NCI-H510A (cell line): ENCODE measurements at regions not wholly inside any gene's neighbourhood (a gene's known extent, or its start where the extent isn't known, plus 50 kb on each side); places are given as distances from the start of the nearest gene placed in this dataset.
"Not testable (repeated sequence)": the region's sequence is repeated elsewhere in the genome, so short reads cannot be mapped to it uniquely, and the experiment has no call there.

Experiments used
- DNase-seq: peaks from one replicate; lab custom pipeline; 2025; lab: John Stamatoyannopoulos, UW

- no peak for DNase-seq
These were observed 723.1 kb downstream of the MATN1 start for GRCh38 chr1:30000266-30000665.

- DNase-seq = no peak
These were observed 723.8 kb downstream of the MATN1 start for GRCh38 chr1:29999595-29999994.

- no peak for DNase-seq
These were observed 724.7 kb downstream of the MATN1 start for GRCh38 chr1:29998686-29999085.

DNA sequence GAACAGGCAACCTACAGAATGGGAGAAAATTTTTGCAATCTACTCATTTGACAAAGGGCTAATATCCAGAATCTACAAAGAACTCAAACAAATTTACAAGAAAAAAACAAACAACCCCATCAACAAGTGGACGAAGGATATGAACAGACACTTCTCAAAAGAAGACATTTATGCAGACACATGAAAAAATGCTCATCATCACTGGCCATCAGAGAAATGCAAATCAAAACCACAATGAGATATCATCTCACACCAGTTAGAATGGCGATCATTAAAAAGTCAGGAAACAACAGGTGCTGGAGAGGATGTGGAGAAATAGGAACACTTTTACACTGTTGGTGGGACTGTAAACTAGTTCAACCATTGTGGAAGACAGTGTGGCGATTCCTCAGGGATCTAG lies 725.6 kb downstream of the MATN1 start:
- DNase-seq = not testable (repeated sequence)

DNA sequence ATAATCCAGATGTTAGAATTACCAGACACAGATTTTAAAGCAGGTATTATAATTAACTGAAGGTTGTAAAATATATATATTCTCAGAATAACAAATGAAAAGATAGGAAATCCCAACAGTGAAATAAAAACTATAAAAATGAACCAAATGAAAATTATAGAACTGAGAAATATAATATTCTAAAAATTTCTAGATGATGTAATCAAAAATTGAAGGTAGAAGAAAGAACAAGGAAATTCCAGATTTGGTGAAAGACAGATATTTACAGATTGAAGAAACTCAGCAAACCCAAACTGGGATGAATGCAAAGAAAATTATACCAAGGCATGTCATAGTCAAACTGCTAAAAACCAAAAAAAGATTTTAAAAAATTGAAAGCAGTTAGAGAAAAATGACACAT lies 729.4 kb downstream of the MATN1 start:
- DNase-seq = no peak

DNA sequence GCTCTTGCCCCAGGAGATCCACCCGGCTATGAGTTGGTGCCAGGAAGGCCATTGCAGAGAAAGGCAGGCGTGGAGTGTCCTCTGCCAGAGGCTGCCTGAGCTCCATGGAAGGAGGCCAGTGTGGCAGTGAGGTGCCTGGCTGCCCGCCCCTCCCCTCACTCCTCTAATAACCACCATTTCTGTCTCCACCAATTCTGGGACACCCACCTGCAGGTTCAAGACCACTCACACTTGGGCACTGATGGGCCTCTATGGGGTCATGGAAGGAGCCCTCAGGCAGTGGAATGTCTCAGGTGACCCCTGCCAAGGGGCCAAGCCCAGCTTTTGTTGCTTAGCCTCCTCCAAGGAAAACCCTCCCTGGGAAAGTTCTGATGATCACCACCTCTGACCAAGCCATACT lies 731.6 kb downstream of the MATN1 start:
- DNase-seq = no peak

- DNase-seq = no peak
These were observed 732.4 kb downstream of the MATN1 start for GRCh38 chr1:29991025-29991424.

DNA sequence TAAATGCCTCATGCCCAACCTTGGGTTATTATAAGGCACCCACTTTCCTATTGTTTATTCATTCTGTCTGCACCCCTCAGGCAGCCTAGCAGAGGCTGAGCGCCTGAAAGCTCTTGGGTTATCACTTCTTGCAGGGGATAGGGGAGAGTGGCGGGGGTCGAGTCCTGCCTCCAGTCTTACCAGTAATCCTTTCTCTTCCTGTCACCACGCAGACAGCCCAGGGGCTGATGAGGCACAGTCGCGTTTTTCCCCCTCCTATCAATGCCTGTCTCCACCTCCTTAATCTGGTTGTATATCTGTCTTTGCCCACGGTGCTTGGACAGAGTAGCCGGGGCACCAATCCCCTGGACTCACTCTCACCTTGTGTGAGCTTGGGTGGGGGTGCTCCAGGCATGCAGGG lies 733.1 kb downstream of the MATN1 start:
- DNase-seq = no peak

DNA sequence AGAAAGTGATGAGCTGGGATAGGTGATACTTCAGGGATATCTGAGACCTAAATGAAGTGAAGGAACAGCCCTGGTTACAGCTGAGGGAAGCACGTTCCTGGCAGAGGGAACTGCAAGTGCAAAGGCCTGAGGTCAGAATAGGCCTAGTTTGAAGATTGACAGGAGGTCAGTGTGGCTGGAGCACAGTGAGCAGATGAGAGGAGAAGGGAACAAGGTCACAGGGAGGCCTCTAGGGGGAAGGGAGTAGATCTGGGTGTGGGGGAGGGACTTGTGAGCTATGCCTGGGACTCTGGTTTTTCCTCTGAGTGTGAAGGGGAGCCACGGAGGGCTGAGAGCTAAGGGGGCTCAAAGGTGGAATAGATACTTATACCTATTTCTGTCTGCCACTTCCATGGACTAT lies 736.4 kb downstream of the MATN1 start:
- no peak for DNase-seq

- no peak for DNase-seq
These were observed 737.8 kb downstream of the MATN1 start for GRCh38 chr1:29985606-29985945.

GRCh38 chr1:29984862-29985605 lies 738.4 kb downstream of the MATN1 start:
- DNase-seq = no peak

- peak; percentile 4 for DNase-seq
These were observed 739.1 kb downstream of the MATN1 start for GRCh38 chr1:29984166-29984861.

GRCh38 chr1:29983321-29983720 lies 740.1 kb downstream of the MATN1 start:
- DNase-seq = no peak

DNA sequence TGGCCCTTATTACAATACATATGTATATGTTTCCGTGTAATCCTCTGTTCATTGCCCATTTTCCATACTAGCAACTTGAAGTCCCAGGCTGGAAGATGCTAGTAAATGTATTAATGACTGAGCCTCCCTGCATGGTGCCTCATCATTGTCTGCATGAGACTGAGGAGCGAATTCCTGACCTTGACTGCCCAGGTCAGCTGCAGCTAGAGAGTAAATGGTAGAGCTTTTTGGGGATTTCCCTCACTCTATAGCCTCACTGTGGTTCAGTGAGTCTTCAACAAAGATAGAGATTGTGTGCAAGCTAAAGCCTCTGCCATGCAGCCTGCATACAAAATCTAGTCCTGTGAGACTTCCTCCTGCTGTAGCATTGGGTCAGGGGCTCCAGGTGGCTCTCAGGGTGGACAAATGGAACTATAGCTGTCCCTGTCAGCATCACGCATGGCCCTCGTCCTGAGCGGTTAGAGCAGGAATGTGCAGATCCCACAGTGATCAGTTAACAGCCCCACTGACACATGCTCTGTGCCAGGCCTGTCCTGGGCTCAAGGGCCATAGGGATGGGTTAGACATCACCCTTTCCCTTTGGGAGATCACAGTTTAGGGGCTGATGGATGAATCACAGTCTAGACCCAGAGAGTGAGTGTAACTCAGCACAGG lies 741.7 kb downstream of the MATN1 start:
- no peak for DNase-seq

- no peak for DNase-seq
These were observed 741.2 kb downstream of the PTPRU start for GRCh38 chr1:29977550-29977949.

- no peak for DNase-seq
These were observed 738.8 kb downstream of the PTPRU start for GRCh38 chr1:29975036-29975694.

DNA sequence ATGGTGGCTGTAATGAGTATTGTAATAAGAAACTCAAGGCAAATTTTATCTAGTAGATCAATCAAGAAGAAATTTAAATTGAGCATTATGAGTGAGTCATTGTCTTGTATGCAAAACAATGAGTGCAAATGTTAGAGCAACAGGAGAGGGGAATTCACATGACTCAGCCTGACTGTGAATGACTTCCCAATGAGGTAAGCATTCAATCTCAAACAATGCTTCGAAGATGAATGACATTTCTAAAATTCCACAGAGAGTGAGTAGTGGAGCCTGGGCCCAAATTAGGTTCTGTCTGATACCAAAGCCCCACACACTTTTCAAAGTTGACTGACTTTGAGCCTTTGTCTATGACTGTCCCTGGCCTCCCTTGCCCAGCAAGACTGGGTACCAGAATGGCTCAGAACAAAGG lies 738.0 kb downstream of the PTPRU start:
- no peak for DNase-seq

GRCh38 chr1:29973406-29973805 lies 737.1 kb downstream of the PTPRU start:
- DNase-seq = no peak

DNA sequence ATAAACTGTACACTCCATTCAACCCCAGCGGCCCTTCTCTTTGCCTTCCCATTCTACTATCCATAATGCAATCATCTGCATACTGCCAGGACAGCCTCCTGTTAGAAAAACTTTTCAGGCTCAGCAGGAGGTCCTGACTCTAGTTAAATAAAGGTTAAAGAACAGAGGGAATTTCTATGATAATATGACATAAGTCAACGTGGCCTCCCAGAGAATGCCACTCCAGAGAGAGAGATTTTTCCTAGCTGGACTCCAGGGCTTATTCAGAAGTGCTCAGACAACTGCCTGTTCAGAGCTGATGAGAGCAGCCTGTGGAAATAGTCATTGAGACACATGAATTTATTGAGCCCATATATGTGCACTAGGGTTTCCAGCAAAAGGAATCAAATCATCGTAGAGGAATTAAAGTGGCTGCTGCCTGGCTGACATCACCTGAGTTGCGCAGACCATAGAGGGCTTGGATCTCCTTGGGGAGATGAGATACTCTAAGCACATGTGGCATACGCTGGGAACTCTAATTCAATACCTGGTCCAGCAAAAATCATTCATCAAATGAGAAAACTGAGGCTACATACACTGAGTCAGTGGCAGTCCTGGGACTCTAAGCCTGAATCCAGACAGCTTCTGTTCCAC lies 736.2 kb downstream of the PTPRU start:
- DNase-seq = no peak

DNA sequence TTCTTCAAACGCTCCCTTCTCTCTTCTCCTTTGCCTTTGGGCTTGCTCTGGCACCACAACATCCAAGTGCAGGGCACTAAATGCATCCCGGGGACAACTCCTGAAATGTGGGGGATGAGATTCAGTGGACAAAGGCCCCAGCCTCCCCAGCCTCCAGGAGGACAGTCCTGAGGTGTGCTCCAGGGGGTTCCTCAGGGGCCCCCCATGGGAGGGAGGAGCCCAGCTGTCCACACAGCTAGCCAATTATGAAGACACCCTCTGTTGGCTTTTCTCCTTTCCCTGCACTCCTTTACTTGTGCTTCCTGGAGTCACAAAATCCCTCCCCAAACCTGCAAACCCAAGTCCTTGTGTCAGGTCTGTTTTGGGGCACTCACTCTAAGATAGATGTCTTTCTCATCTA lies 735.4 kb downstream of the PTPRU start:
- DNase-seq = no peak

GRCh38 chr1:29970747-29971325 lies 734.5 kb downstream of the PTPRU start:
- DNase-seq = no peak

- DNase-seq = no peak
These were observed 733.3 kb downstream of the PTPRU start for GRCh38 chr1:29969576-29969975.
